ENCODE measurements at regions not wholly inside any gene's neighbourhood (a gene's known extent, or its start where the extent isn't known, plus 50 kb on each side); places are given as distances from the start of the nearest gene placed in this dataset.

DNA sequence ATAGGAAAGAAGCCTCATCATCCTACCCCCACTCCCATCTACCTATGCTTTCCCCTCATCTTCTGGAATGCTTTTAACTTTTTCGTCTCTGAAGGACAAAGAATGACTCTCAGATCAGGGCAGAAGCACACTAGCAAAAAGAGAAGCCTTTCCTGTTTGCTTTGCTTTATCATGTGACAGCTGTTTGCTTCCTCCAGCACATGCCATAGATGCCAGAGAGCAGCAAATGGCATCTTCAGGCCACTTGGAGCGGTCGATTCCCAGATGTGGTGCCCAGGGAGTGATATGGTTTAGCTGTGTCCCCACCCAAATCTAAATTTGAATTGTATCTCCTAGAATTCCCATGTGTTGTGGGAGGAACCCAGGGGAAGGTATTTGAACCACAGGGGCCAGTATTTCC is 294.8 kb downstream of the GADD45G start:
- DNase-seq (ENCODE audit: low read depth in 2 of 2), result no peak
- no peak overlapping the region for H3K4me3 ChIP-seq (replicated peaks in 1 of 2; ENCODE audit: low read depth in 2 of 2, low read length in 2 of 2)
- TF ChIP-seq, protein P1, sequence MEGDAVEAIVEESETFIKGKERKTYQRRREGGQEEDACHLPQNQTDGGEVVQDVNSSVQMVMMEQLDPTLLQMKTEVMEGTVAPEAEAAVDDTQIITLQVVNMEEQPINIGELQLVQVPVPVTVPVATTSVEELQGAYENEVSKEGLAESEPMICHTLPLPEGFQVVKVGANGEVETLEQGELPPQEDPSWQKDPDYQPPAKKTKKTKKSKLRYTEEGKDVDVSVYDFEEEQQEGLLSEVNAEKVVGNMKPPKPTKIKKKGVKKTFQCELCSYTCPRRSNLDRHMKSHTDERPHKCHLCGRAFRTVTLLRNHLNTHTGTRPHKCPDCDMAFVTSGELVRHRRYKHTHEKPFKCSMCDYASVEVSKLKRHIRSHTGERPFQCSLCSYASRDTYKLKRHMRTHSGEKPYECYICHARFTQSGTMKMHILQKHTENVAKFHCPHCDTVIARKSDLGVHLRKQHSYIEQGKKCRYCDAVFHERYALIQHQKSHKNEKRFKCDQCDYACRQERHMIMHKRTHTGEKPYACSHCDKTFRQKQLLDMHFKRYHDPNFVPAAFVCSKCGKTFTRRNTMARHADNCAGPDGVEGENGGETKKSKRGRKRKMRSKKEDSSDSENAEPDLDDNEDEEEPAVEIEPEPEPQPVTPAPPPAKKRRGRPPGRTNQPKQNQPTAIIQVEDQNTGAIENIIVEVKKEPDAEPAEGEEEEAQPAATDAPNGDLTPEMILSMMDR (IDR thresholded peaks at IDR 0.05; ENCODE audit: low read depth, low read length), result no peak

DNA sequence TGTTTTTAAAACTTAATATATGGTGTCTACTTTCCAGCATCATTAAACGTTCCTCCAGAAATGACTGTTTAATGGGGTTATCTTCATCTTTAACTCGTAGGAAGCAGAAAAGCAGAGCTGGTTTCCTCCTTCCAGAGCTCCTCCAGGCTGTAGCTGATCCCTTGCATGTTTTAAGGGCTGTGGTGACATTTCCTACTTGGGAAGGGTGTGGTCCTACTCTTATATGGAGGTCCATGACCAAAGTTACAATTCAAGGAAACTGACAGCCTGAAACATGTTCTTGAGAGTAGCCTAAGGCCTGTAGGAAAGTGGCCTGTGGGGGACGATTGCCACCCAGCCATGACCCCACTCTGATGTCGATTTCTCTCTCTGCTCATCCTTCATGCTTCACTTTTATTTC is 297.1 kb downstream of the GADD45G start:
- no peak for DNase-seq (ENCODE audit: low read depth in 2 of 2)
- H3K4me3 ChIP-seq (replicated peaks in 1 of 2; ENCODE audit: low read depth in 2 of 2, low read length in 2 of 2), result no peak overlapping the region
- TF ChIP-seq, protein P1 (IDR thresholded peaks at IDR 0.05; ENCODE audit: low read depth, low read length), result no peak

DNA sequence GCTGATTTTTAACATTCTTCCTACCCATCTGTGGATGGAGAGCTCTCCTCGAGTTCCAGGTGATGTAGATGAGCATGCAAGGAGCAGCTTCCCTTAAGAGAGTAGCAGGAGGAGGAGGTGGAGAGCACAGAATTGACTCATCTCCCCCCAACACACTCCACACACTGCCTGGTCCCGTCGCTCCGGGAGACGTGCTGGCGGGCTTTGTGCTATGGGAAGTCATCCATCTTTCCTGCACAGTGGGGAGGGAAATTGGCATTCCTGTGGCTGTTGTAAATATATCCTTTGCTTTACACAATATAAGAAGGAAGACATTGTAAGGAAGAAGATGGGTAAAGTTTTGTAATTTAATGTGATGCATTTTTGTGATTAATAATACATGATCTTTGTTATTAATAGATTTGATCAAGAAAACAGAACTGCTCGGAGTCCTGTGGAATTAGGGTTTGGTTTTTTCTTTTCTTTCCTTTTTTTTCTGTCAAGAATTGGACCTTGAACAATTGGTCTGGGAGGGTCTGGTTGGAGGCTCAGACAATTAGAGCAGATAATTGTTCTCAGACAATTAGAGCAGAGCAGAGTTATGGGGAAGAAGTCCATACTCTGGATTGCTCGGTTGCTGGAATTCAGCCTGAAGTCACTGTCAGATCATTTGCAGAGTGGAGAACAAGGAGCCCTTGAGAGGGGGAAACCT is 297.8 kb downstream of the GADD45G start:
- H3K4me3 ChIP-seq (replicated peaks in 1 of 2; ENCODE audit: low read depth in 2 of 2, low read length in 2 of 2), result no peak overlapping the region
- TF ChIP-seq, protein P1 (IDR thresholded peaks at IDR 0.05; ENCODE audit: low read depth, low read length), result no peak
- DNase-seq (ENCODE audit: low read depth in 2 of 2), result peak in 1 of 2 donors; percentile 6

DNA sequence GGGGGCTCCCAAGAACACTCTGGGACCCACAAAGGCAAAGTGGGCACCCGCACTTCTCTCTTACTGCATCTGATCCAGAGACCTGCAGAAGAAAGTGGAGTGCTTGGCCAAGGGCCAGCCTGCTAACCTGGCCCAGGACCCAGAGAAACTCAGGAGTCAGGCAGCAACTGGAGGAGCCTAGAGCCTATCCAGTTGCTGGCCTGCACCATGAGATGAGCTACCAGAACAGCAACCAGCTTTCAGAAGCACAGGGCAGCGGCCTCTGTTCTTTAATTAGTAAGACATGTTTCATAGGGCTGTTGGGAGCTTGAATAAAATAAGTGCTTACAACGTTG is 298.3 kb downstream of the GADD45G start:
- no peak for DNase-seq (ENCODE audit: low read depth in 2 of 2)
- TF ChIP-seq, protein P1 (IDR thresholded peaks at IDR 0.05; ENCODE audit: low read depth, low read length), result no peak
- H3K4me3 ChIP-seq (replicated peaks in 1 of 2; ENCODE audit: low read depth in 2 of 2, low read length in 2 of 2), result no peak overlapping the region

DNA sequence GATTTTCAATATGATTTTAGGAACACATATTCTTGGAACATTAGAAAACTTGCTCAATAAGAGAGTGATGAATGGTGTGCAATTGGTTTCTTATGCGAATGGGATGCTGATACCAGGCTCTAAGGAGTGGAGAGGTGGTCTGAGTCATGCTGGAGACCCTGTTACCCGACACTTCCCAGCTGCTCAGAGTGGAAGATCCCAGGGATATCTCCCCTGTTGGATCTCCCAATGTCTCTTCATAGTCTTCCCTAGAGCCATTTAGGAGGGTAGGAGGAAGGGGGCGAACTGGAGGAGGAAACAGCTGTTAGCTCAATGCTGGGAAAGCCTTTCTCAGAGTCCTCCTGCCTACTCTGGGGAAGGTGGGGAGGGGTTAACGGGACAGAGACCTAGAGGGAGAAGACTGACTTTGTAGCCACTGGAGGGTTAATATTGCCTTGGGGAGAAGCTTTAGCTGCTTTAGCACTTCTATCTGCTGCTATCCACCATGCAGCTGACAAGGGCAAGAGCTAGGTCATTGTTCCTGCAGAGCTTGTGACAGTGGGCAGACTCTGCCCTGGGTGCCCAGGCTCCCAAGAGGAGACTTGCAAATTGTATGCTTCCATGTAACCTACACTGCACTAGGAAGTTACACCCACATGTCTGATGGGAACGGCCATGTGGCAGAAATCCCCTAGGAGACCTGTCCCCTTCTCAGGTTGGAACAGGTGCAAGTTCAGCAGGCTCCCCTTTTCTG is 301.0 kb downstream of the GADD45G start:
- no peak for DNase-seq (ENCODE audit: low read depth in 2 of 2)
- TF ChIP-seq, protein P1 (IDR thresholded peaks at IDR 0.05; ENCODE audit: low read depth, low read length), result no peak
- H3K4me3 ChIP-seq (replicated peaks in 1 of 2; ENCODE audit: low read depth in 2 of 2, low read length in 2 of 2), result no peak overlapping the region

DNA sequence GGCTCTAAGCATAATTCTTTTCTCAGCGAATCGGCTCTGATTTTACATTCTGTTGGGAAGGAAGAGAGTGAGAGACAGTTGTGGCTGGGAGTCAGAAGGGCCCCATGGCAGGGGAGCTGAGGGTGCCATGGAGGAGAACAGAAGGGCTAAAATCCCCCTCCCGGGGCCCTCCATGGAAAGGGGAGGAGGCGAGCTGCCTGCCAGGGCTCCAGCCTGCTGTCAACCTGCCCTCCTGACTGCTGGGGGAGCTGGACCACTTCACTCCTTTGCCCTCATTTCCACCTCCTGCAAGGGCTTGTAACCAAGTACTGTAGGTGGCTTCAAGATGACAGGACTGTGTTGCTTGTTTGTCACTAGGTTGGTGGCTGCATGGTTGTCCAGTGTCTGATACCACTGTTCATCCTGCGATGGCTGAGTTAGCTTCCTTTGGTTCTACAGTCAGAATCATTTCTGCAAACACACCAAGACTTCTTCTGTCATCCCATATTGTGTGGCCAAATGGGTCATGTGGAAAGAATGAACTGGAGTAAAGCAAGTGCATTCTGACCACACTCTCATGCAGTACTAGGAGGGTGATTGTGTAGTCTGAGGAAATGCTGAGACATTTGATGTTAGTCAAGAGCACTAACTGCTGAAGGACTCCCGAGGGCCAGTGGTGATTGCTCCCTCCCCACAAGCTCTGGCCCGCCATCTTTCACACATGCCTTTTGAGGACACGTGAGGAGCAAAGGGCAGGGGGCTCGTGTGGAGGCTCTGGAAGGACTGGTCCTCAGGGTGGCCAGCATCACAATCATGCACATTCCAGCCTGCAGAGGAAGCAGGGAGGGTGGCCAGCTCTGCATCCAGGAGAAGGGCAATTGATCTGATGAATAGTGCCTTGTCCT is 307.2 kb downstream of the GADD45G start:
- H3K4me3 ChIP-seq (replicated peaks in 1 of 2; ENCODE audit: low read depth in 2 of 2, low read length in 2 of 2), result no peak overlapping the region
- DNase-seq (ENCODE audit: low read depth in 2 of 2), result no peak
- TF ChIP-seq, protein P1 (IDR thresholded peaks at IDR 0.05; ENCODE audit: low read depth, low read length), result no peak
